ENCODE measurements at regions not wholly inside any gene's neighbourhood (a gene's known extent, or its start where the extent isn't known, plus 50 kb on each side); places are given as distances from the start of the nearest gene placed in this dataset.

GRCh38 chr16:61413021-61413420 is 623.2 kb downstream of the CDH8 start:
- no peaks in the 10 kb centered on the region for H3K36me3 Mint-ChIP-seq (ENCODE audit: insufficient read depth)
- H3K4me3 Mint-ChIP-seq = no peak overlapping the region
- no peak overlapping the region for H3K27ac Mint-ChIP-seq
- DNase-seq (no peak), ATAC-seq (replicated peaks) (no peak)
- H3K9me3 Mint-ChIP-seq = peaks cover 9 to 10% of the 10 kb centered on the region in 2 donors
- H3K4me1 Mint-ChIP-seq (ENCODE audit: low read depth in 2 of 2) = no peaks in the 10 kb centered on the region
- H3K27me3 Mint-ChIP-seq = no peaks in the 10 kb centered on the region

GRCh38 chr16:61412562-61412961 is 623.7 kb downstream of the CDH8 start:
- no peaks in the 10 kb centered on the region for H3K4me1 Mint-ChIP-seq (ENCODE audit: low read depth in 2 of 2)
- peaks cover 9 to 10% of the 10 kb centered on the region in 2 donors for H3K9me3 Mint-ChIP-seq
- DNase-seq (no peak), ATAC-seq (replicated peaks) (no peak)
- H3K27ac Mint-ChIP-seq = no peak overlapping the region
- H3K4me3 Mint-ChIP-seq = no peak overlapping the region
- H3K27me3 Mint-ChIP-seq = no peaks in the 10 kb centered on the region
- H3K36me3 Mint-ChIP-seq (ENCODE audit: insufficient read depth) = no peaks in the 10 kb centered on the region

- Mint-ChIP-seq H3K9me3 (peaks cover 13 to 18% of the 10 kb centered on the region in 2 donors), H3K27me3 (no peaks in the 10 kb centered on the region), H3K27ac (no peak overlapping the region), H3K4me3 (no peak overlapping the region), H3K36me3 (ENCODE audit: insufficient read depth) (no peaks in the 10 kb centered on the region), H3K4me1 (ENCODE audit: low read depth in 2 of 2) (no peaks in the 10 kb centered on the region)
- no peak for DNase-seq
- no peak for ATAC-seq (replicated peaks)
Observed at GRCh38 chr16:61409604-61410003, 626.6 kb downstream of the CDH8 start.

- no peak overlapping the region for H3K4me3 Mint-ChIP-seq
- DNase-seq = no peak
- H3K4me1 Mint-ChIP-seq (ENCODE audit: low read depth in 2 of 2) = no peaks in the 10 kb centered on the region
- no peak overlapping the region for H3K27ac Mint-ChIP-seq
- no peaks in the 10 kb centered on the region for H3K36me3 Mint-ChIP-seq (ENCODE audit: insufficient read depth)
- H3K27me3 Mint-ChIP-seq = no peaks in the 10 kb centered on the region
- H3K9me3 Mint-ChIP-seq = peaks cover 20 to 21% of the 10 kb centered on the region in 2 donors
- no peak for ATAC-seq (replicated peaks)
Observed at GRCh38 chr16:61403386-61403785, 632.9 kb downstream of the CDH8 start.

- H3K9me3 Mint-ChIP-seq = peaks cover 12% of the 10 kb centered on the region in 2 donors
Observed at GRCh38 chr16:61391896-61392295, 644.3 kb downstream of the CDH8 start.

GRCh38 chr16:61390965-61391637 is 645.1 kb downstream of the CDH8 start:
- Mint-ChIP-seq H3K36me3 (ENCODE audit: insufficient read depth) (no peaks in the 10 kb centered on the region), H3K27me3 (no peaks in the 10 kb centered on the region), H3K27ac (no peak overlapping the region), H3K9me3 (peaks cover 12 to 17% of the 10 kb centered on the region in 2 donors), H3K4me3 (no peak overlapping the region), H3K4me1 (ENCODE audit: low read depth in 2 of 2) (no peaks in the 10 kb centered on the region)
- no peak for DNase-seq
- no peak for ATAC-seq (replicated peaks)

More at GRCh38 chr16:61391896-61392295, 644.3 kb downstream of the CDH8 start:
- Mint-ChIP-seq H3K4me3 (no peak overlapping the region), H3K36me3 (ENCODE audit: insufficient read depth) (no peaks in the 10 kb centered on the region), H3K27me3 (no peaks in the 10 kb centered on the region), H3K27ac (no peak overlapping the region), H3K4me1 (ENCODE audit: low read depth in 2 of 2) (no peaks in the 10 kb centered on the region)
- no peak for DNase-seq
- no peak for ATAC-seq (replicated peaks)

GRCh38 chr16:61385392-61386071 is 650.7 kb downstream of the CDH8 start:
- no peaks in the 10 kb centered on the region for H3K4me1 Mint-ChIP-seq (ENCODE audit: low read depth in 2 of 2)
- DNase-seq = no peak
- peaks cover 0 to 21% of the 10 kb centered on the region in 2 donors for H3K9me3 Mint-ChIP-seq
- H3K36me3 Mint-ChIP-seq (ENCODE audit: insufficient read depth) = no peaks in the 10 kb centered on the region
- no peak overlapping the region for H3K4me3 Mint-ChIP-seq
- ATAC-seq (replicated peaks) = no peak
- no peaks in the 10 kb centered on the region for H3K27me3 Mint-ChIP-seq
- H3K27ac Mint-ChIP-seq = no peak overlapping the region

- Mint-ChIP-seq H3K36me3 (ENCODE audit: insufficient read depth) (no peaks in the 10 kb centered on the region), H3K27ac (no peak overlapping the region), H3K9me3 (peaks cover 11 to 19% of the 10 kb centered on the region in 2 donors), H3K4me3 (no peak overlapping the region), H3K27me3 (no peaks in the 10 kb centered on the region), H3K4me1 (ENCODE audit: low read depth in 2 of 2) (no peaks in the 10 kb centered on the region)
- ATAC-seq (replicated peaks) (no peak), DNase-seq (no peak)
Observed at GRCh38 chr16:61382435-61382834, 653.8 kb downstream of the CDH8 start.

- Mint-ChIP-seq H3K4me3 (no peak overlapping the region), H3K9me3 (peaks cover 8 to 18% of the 10 kb centered on the region in 2 donors), H3K27me3 (no peaks in the 10 kb centered on the region), H3K36me3 (ENCODE audit: insufficient read depth) (no peaks in the 10 kb centered on the region), H3K27ac (no peak overlapping the region), H3K4me1 (ENCODE audit: low read depth in 2 of 2) (no peaks in the 10 kb centered on the region)
- ATAC-seq (replicated peaks) = no peak
- DNase-seq = no peak
Observed at GRCh38 chr16:61379311-61379710, 656.9 kb downstream of the CDH8 start.

GRCh38 chr16:61374071-61374470 is 662.2 kb downstream of the CDH8 start:
- H3K27ac Mint-ChIP-seq = no peak overlapping the region
- peaks cover 4 to 12% of the 10 kb centered on the region in 2 donors for H3K9me3 Mint-ChIP-seq
- DNase-seq (no peak), ATAC-seq (replicated peaks) (no peak)
- no peaks in the 10 kb centered on the region for H3K36me3 Mint-ChIP-seq (ENCODE audit: insufficient read depth)
- H3K4me1 Mint-ChIP-seq (ENCODE audit: low read depth in 2 of 2) = no peaks in the 10 kb centered on the region
- H3K27me3 Mint-ChIP-seq = no peaks in the 10 kb centered on the region
- H3K4me3 Mint-ChIP-seq = no peak overlapping the region

GRCh38 chr16:61371881-61372280 is 664.4 kb downstream of the CDH8 start:
- Mint-ChIP-seq H3K27me3 (no peaks in the 10 kb centered on the region), H3K9me3 (peaks cover 4 to 12% of the 10 kb centered on the region in 2 donors), H3K27ac (no peak overlapping the region), H3K4me1 (ENCODE audit: low read depth in 2 of 2) (no peaks in the 10 kb centered on the region), H3K36me3 (ENCODE audit: insufficient read depth) (no peaks in the 10 kb centered on the region), H3K4me3 (no peak overlapping the region)
- ATAC-seq (replicated peaks) (no peak), DNase-seq (no peak)

GRCh38 chr16:61371388-61371787 is 664.9 kb downstream of the CDH8 start:
- Mint-ChIP-seq H3K9me3 (peaks cover 4 to 17% of the 10 kb centered on the region in 2 donors), H3K27ac (no peak overlapping the region), H3K36me3 (ENCODE audit: insufficient read depth) (no peaks in the 10 kb centered on the region), H3K4me3 (no peak overlapping the region), H3K4me1 (ENCODE audit: low read depth in 2 of 2) (no peaks in the 10 kb centered on the region), H3K27me3 (no peaks in the 10 kb centered on the region)
- ATAC-seq (replicated peaks) (no peak), DNase-seq (no peak)

GRCh38 chr16:61370564-61370963 is 665.7 kb downstream of the CDH8 start:
- H3K27ac Mint-ChIP-seq = no peak overlapping the region
- no peaks in the 10 kb centered on the region for H3K36me3 Mint-ChIP-seq (ENCODE audit: insufficient read depth)
- ATAC-seq (replicated peaks) (no peak), DNase-seq (no peak)
- peaks cover 6 to 14% of the 10 kb centered on the region in 2 donors for H3K9me3 Mint-ChIP-seq
- no peaks in the 10 kb centered on the region for H3K27me3 Mint-ChIP-seq
- H3K4me1 Mint-ChIP-seq (ENCODE audit: low read depth in 2 of 2) = no peaks in the 10 kb centered on the region
- H3K4me3 Mint-ChIP-seq = no peak overlapping the region

GRCh38 chr16:61366006-61366405 is 670.2 kb downstream of the CDH8 start:
- no peaks in the 10 kb centered on the region for H3K36me3 Mint-ChIP-seq (ENCODE audit: insufficient read depth)
- no peaks in the 10 kb centered on the region for H3K27me3 Mint-ChIP-seq
- DNase-seq = no peak
- H3K9me3 Mint-ChIP-seq = peaks cover 6 to 20% of the 10 kb centered on the region in 2 donors
- H3K27ac Mint-ChIP-seq = no peak overlapping the region
- no peak for ATAC-seq (replicated peaks)
- H3K4me3 Mint-ChIP-seq = no peak overlapping the region
- H3K4me1 Mint-ChIP-seq (ENCODE audit: low read depth in 2 of 2) = no peaks in the 10 kb centered on the region

All from effector memory CD8-positive, alpha-beta T cell (primary cell).